IMR-90 (cell line): ENCODE measurements at regions not wholly inside any gene's neighbourhood (a gene's known extent, or its start where the extent isn't known, plus 50 kb on each side); places are given as distances from the start of the nearest gene placed in this dataset.

ENCODE experiments used
- CEBPB ChIP-seq: IDR thresholded peaks from 2 replicates; pipeline ENCODE4 v1.6.1; 2012; ENCODE audit warnings: low read depth, low read length, improper control_type of control experiment
- CTCF ChIP-seq: conservative IDR thresholded peaks from 2 replicates; pipeline ENCODE4 v1.5.1; 2012; ENCODE audit warnings: mild to moderate bottlenecking, low read depth, low read length, improper control_type of control experiment
- POLR2A ChIP-seq: IDR thresholded peaks from 2 replicates; pipeline ENCODE4 v1.6.1; 2012; ENCODE audit warnings: mild to moderate bottlenecking, low read depth, low read length
- SMC3 ChIP-seq: fragments of 150-350 bp; IDR thresholded peaks from 2 replicates; pipeline ENCODE4 v1.6.1; 2016; ENCODE audit warnings: low read depth, mild to moderate bottlenecking, antibody characterized with exemption, low read length, moderate library complexity

- TF ChIP-seq CTCF (no peak), SMC3 (no peak), CEBPB (no peak), POLR2A (no peak)
Observed at GRCh38 chr7:41878309-41879295, 175.7 kb upstream of the INHBA start (continued).
